ENCODE measurements at regions not wholly inside any gene's neighbourhood (a gene's known extent, or its start where the extent isn't known, plus 50 kb on each side); places are given as distances from the start of the nearest gene placed in this dataset.

DNA sequence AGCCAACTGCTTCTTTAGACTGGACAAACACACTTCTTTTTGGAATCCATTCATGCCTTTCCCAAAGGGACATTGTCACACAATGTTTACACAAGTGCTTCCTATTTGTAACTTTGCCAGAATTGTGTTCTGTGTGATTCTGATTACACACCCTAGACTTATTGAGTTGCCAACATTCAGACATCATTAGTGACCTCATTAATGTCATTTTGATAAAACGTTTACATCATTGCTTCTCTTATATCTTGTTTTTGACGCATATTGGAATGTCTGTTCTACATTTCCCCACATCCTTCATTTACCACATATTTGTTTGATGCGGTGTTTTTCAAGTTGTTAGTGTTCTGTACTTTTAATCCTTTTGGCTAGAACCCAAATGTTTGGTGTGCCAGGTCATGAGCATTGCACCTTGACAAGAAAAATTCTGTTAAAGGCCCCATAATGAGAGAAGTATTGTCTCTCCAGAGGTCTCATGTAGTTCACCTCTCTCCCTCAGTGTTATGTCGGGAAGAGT is 305.5 kb downstream of the AEBP2 start:
- Histone ChIP-seq H3K9me3 (ENCODE audit: control insufficient read depth, low read length) (peaks cover 5% of the 10 kb centered on the region), H3K4me1 (ENCODE audit: control insufficient read depth, insufficient read depth, low read length, poor library complexity, severe bottlenecking) (no peaks in the 10 kb centered on the region), H3K36me3 (ENCODE audit: control insufficient read depth, insufficient read depth, low read length) (no peaks in the 10 kb centered on the region), H3K4me3 (ENCODE audit: extremely low read depth, insufficient read depth, low read length, poor library complexity, severe bottlenecking) (no peak overlapping the region), H3K27ac (ENCODE audit: low read depth, low read length, severe bottlenecking) (no peak overlapping the region)
- WGBS, 2 experiments (ENCODE audit: insufficient coverage in 2 of 2), result 92 to 100% methylated on average over 1 to 2 of the region's 4 CpGs

DNA sequence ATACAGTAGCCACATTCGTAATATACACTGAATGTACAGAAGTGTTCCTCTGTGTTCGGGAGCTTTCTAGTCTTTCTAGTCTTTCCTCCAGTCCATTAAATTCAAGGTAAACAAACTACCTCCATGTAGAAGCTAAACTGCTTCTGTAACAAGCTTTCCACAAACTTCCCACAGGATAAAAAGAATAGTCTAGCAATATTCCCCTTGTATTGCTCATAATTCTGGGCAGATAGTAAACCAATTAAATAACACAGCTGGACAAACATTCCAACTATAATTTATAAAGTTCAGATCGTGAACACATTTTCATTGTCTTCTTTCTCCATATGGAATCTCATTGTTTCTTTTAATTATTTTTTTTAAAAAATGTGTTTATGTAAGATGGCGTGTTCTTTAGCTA is 307.2 kb downstream of the AEBP2 start:
- H3K27ac ChIP-seq (ENCODE audit: low read depth, low read length, severe bottlenecking), result no peak overlapping the region
- H3K4me1 ChIP-seq (ENCODE audit: control insufficient read depth, insufficient read depth, low read length, poor library complexity, severe bottlenecking), result no peaks in the 10 kb centered on the region
- 100% methylated on average over 2 of the region's 4 CpGs; no CpG with 5 or more reads in 1 of the 2 experiments for WGBS, 2 experiments (ENCODE audit: insufficient coverage in 2 of 2)
- peaks cover 5% of the 10 kb centered on the region for H3K9me3 ChIP-seq (ENCODE audit: control insufficient read depth, low read length)
- no peak overlapping the region for H3K4me3 ChIP-seq (ENCODE audit: extremely low read depth, insufficient read depth, low read length, poor library complexity, severe bottlenecking)
- no peaks in the 10 kb centered on the region for H3K36me3 ChIP-seq (ENCODE audit: control insufficient read depth, insufficient read depth, low read length)

DNA sequence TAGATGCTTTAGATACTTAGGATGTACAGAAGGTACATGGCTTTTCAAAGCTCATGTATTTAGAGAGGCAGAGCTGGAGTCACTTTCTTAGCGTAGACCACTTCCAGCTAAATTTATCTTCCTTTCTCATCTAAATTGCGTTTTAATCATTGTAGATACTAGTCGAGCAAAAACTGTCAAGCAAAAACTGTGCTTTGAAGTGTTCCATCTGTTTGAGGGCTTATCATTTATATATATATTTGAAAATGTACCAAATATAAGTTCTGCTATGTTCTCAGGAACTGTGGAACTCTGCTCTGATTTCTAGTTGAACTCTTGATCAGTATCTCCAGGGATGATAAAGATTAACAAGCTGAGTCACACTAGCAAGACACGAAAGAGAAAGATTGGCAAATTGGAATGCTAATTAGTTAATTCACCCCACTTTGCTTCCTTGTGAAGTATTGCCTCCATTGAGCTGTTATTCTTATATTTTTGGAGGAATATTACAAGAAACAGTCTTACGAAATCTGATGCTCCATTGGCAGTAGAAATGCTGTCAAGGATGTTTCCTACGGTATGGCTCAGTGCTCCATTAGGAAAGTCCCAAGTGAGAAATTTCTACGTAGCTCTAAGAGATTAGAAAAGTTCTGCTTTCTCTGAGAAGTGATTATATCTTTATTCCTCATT is 310.7 kb downstream of the AEBP2 start:
- no peaks in the 10 kb centered on the region for H3K36me3 ChIP-seq (ENCODE audit: control insufficient read depth, insufficient read depth, low read length)

DNA sequence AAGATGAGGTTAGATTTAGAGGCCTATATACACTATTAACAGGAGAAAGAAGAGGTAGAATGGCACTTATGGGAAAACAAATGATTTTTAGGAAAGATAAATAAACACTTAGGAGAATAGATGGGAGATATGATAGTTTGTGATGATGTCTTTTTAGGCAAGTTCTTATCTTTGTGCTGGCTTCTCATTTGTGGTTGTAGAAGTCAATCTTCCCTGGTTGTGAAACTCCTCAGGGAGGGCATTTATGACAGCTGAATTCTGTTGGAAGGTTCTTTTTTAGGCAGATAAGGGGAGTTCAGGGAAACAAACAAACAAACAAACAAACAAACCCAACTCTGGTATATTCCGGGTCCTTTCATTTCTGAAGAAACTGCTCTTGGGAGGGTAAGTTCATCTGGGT is 311.8 kb downstream of the AEBP2 start:
- Histone ChIP-seq H3K27ac (ENCODE audit: low read depth, low read length, severe bottlenecking) (no peak overlapping the region), H3K4me1 (ENCODE audit: control insufficient read depth, insufficient read depth, low read length, poor library complexity, severe bottlenecking) (no peaks in the 10 kb centered on the region), H3K36me3 (ENCODE audit: control insufficient read depth, insufficient read depth, low read length) (no peaks in the 10 kb centered on the region), H3K9me3 (ENCODE audit: control insufficient read depth, low read length) (peaks cover 14% of the 10 kb centered on the region), H3K4me3 (ENCODE audit: extremely low read depth, insufficient read depth, low read length, poor library complexity, severe bottlenecking) (no peak overlapping the region)
- WGBS, 2 experiments (ENCODE audit: insufficient coverage in 2 of 2), result no CpG with 5 or more reads among the region's 1 CpG

More for the DNA sequence above, 310.7 kb downstream of the AEBP2 start:
- Histone ChIP-seq H3K4me1 (ENCODE audit: control insufficient read depth, insufficient read depth, low read length, poor library complexity, severe bottlenecking) (no peaks in the 10 kb centered on the region), H3K4me3 (ENCODE audit: extremely low read depth, insufficient read depth, low read length, poor library complexity, severe bottlenecking) (no peak overlapping the region), H3K27ac (ENCODE audit: low read depth, low read length, severe bottlenecking) (no peak overlapping the region), H3K9me3 (ENCODE audit: control insufficient read depth, low read length) (peaks cover 14% of the 10 kb centered on the region)
- 80 to 100% methylated on average over 1 of the region's 7 CpGs for WGBS, 2 experiments (ENCODE audit: insufficient coverage in 2 of 2)

DNA sequence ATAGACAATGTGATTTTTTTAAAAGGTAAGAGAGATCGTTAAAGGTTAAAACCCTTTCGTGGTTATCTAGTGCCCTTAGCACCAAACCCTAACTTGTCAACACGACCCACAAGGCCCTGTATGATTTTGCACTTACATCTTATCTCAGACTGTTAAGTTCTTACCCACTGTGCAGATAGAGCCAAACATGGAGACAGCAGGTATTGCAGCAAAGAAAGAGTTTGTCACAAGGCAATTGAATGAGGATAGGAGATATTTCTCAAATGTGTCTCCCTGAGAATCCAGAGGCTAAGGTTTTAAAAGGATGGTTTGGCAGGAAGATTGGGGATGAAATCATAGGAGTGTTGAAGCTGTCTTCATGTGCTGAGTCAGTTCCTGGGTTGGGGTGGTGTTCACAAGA is 313.4 kb downstream of the AEBP2 start:
- peaks cover 14% of the 10 kb centered on the region for H3K9me3 ChIP-seq (ENCODE audit: control insufficient read depth, low read length)
- H3K36me3 ChIP-seq (ENCODE audit: control insufficient read depth, insufficient read depth, low read length), result no peaks in the 10 kb centered on the region
- WGBS, 2 experiments (ENCODE audit: insufficient coverage in 2 of 2), result 100% methylated on average over 1 of the region's 3 CpGs; no CpG with 5 or more reads in 1 of the 2 experiments
- H3K4me1 ChIP-seq (ENCODE audit: control insufficient read depth, insufficient read depth, low read length, poor library complexity, severe bottlenecking), result no peaks in the 10 kb centered on the region
- H3K27ac ChIP-seq (ENCODE audit: low read depth, low read length, severe bottlenecking), result no peak overlapping the region
- H3K4me3 ChIP-seq (ENCODE audit: extremely low read depth, insufficient read depth, low read length, poor library complexity, severe bottlenecking), result no peak overlapping the region

DNA sequence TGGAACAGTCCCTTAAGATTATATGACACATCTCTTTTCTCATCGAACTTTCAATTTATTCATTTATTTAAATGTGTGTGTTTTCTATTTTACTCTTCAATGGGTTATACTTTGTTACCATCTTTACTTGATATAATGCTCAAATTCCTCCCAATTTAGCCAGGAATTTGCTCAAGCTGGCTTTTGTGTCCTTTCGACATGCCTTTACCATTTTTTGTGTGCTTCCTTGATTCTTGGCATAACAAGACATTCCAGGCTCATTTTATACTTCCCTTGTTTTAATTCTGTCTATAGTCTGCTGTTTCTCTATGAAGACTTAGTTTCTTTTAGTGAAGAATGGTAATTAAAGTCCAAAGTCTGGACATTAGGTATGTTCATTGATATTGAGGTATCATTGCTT is 315.8 kb downstream of the AEBP2 start:
- H3K4me1 ChIP-seq (ENCODE audit: control insufficient read depth, insufficient read depth, low read length, poor library complexity, severe bottlenecking), result no peaks in the 10 kb centered on the region
- no peak overlapping the region for H3K27ac ChIP-seq (ENCODE audit: low read depth, low read length, severe bottlenecking)
- WGBS, 2 experiments (ENCODE audit: insufficient coverage in 2 of 2), result 100% methylated on average over 1 of the region's 2 CpGs

DNA sequence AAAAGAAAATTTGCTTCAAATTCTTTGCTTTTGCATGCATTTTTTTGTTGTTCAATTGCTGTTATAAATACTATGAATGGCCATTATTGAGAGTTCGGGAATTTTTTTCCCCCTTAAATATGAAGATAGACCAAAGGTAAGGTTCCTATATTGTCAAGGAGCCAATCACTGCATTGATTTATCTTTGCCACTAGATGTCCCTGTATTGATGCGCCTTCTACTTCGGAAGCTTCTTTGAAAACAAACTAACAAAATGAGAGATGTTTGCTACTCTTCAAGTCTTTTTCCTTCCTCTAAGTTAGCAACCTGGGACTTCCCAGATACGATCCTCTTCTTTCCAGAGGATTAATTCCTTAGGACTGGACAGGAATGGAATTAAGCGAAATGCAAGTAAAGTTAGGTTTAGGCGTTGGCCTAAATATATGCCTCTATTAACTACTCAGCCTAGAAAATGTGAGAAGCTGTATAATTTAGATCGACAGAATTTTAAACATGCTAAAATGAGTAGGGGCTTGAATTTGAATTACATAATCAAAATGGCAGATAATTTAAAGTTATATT is 318.1 kb downstream of the AEBP2 start:
- H3K36me3 ChIP-seq (ENCODE audit: control insufficient read depth, insufficient read depth, low read length), result no peaks in the 10 kb centered on the region
- H3K27ac ChIP-seq (ENCODE audit: low read depth, low read length, severe bottlenecking), result no peak overlapping the region
- H3K4me1 ChIP-seq (ENCODE audit: control insufficient read depth, insufficient read depth, low read length, poor library complexity, severe bottlenecking), result no peaks in the 10 kb centered on the region
- H3K4me3 ChIP-seq (ENCODE audit: extremely low read depth, insufficient read depth, low read length, poor library complexity, severe bottlenecking), result no peak overlapping the region
- WGBS, 2 experiments (ENCODE audit: insufficient coverage in 2 of 2), result 0 to 8% methylated on average over 1 to 2 of the region's 7 CpGs
- peaks cover 9% of the 10 kb centered on the region for H3K9me3 ChIP-seq (ENCODE audit: control insufficient read depth, low read length)

More for the DNA sequence above, 315.8 kb downstream of the AEBP2 start:
- Histone ChIP-seq H3K9me3 (ENCODE audit: control insufficient read depth, low read length) (peaks cover 9% of the 10 kb centered on the region), H3K4me3 (ENCODE audit: extremely low read depth, insufficient read depth, low read length, poor library complexity, severe bottlenecking) (no peak overlapping the region), H3K36me3 (ENCODE audit: control insufficient read depth, insufficient read depth, low read length) (no peaks in the 10 kb centered on the region)

DNA sequence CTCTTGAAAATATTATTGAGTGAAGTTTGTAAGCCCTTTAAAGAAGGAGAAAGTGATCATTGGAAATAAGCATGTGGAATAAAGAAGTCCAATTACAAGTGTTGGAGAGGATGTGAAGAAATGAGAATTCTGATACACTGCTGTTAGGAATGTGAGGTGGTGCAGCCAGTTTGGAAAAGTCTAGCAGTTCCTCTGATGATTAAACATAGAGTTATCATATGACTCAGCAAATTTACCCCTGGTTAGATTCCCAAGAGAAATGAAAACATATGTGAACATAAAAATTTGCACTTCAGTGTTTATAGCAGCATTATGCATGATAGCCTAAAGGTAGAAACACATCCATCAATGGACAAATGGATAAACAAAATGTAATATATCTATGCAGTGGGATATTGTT is 319.9 kb downstream of the AEBP2 start:
- no peaks in the 10 kb centered on the region for H3K9me3 ChIP-seq (ENCODE audit: control insufficient read depth, low read length)

DNA sequence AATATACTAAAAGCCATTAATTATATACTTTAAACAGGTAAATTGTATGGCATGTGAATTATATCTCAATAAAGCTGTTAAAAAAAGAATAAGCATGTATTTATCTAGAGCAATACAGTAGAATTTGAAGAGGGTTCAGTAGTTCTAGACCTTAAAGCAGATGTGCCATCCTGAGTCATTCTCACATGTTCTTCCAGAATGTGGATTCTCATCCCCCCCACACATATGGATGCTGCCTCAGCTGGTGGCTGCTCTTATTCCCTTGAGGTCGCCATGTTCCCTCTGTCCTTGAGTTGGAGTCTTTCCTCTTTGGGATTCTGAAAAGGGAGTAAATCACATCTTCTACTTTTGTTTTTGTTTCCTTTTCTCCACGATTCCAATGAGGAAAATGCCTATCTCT is 321.3 kb downstream of the AEBP2 start:
- Histone ChIP-seq H3K36me3 (ENCODE audit: control insufficient read depth, insufficient read depth, low read length) (no peaks in the 10 kb centered on the region), H3K4me3 (ENCODE audit: extremely low read depth, insufficient read depth, low read length, poor library complexity, severe bottlenecking) (no peak overlapping the region), H3K4me1 (ENCODE audit: control insufficient read depth, insufficient read depth, low read length, poor library complexity, severe bottlenecking) (peaks cover 3% of the 10 kb centered on the region), H3K27ac (ENCODE audit: low read depth, low read length, severe bottlenecking) (no peak overlapping the region), H3K9me3 (ENCODE audit: control insufficient read depth, low read length) (no peaks in the 10 kb centered on the region)
- 100% methylated on average over 1 of the region's 2 CpGs; no CpG with 5 or more reads in 1 of the 2 experiments for WGBS, 2 experiments (ENCODE audit: insufficient coverage in 2 of 2)

More for the DNA sequence above, 319.9 kb downstream of the AEBP2 start:
- H3K27ac ChIP-seq (ENCODE audit: low read depth, low read length, severe bottlenecking), result no peak overlapping the region
- H3K36me3 ChIP-seq (ENCODE audit: control insufficient read depth, insufficient read depth, low read length), result no peaks in the 10 kb centered on the region
- no peaks in the 10 kb centered on the region for H3K4me1 ChIP-seq (ENCODE audit: control insufficient read depth, insufficient read depth, low read length, poor library complexity, severe bottlenecking)
- no peak overlapping the region for H3K4me3 ChIP-seq (ENCODE audit: extremely low read depth, insufficient read depth, low read length, poor library complexity, severe bottlenecking)

DNA sequence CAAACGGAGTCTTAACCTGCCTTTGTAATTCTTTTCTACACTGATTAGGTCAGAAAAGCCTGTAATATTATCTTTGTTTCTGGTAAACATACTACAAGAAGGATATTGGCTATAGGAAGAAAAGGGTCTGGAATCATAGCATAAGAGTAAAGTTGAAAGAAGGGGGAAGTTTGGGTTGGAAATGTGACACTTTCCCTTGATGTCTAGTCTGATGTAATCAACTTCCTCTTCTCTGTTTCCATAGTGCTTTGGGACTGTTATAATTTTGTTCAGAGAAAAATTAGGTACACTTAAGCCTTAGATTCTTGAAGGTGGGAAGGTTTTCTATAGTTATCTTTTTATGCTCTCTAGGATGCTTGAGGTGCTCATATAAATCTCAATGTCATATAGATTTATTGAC is 322.2 kb downstream of the AEBP2 start:
- Histone ChIP-seq H3K4me3 (ENCODE audit: extremely low read depth, insufficient read depth, low read length, poor library complexity, severe bottlenecking) (no peak overlapping the region), H3K4me1 (ENCODE audit: control insufficient read depth, insufficient read depth, low read length, poor library complexity, severe bottlenecking) (peaks cover 3% of the 10 kb centered on the region), H3K36me3 (ENCODE audit: control insufficient read depth, insufficient read depth, low read length) (no peaks in the 10 kb centered on the region), H3K27ac (ENCODE audit: low read depth, low read length, severe bottlenecking) (no peak overlapping the region), H3K9me3 (ENCODE audit: control insufficient read depth, low read length) (no peaks in the 10 kb centered on the region)
- no CpG with 5 or more reads among the region's 1 CpG for WGBS, 2 experiments (ENCODE audit: insufficient coverage in 2 of 2)

DNA sequence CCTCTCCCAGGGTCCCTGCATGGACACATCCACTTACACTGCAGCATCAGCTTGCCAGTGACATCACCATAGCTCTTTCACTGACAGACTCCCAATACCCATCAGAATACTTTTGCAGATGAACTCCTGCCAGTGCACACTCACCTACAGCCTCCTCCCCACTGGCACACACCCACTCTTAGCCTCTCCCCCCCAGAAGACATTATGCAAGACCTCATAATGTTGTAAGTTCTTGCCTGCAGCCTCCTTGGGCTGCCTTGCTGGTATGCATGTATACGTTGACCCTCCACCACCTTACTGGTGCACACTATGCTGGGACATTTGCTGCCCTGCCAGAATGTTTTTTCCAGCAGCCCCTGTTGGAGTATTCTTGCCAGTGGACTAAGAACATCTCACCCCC is 324.2 kb downstream of the AEBP2 start:
- H3K36me3 ChIP-seq (ENCODE audit: control insufficient read depth, insufficient read depth, low read length), result no peaks in the 10 kb centered on the region
- 91% methylated on average over 1 of the region's 1 CpG; no CpG with 5 or more reads in 1 of the 2 experiments for WGBS, 2 experiments (ENCODE audit: insufficient coverage in 2 of 2)
- no peak overlapping the region for H3K4me3 ChIP-seq (ENCODE audit: extremely low read depth, insufficient read depth, low read length, poor library complexity, severe bottlenecking)

More for the DNA sequence above, 324.2 kb downstream of the AEBP2 start:
- Histone ChIP-seq H3K4me1 (ENCODE audit: control insufficient read depth, insufficient read depth, low read length, poor library complexity, severe bottlenecking) (peaks cover 3% of the 10 kb centered on the region), H3K27ac (ENCODE audit: low read depth, low read length, severe bottlenecking) (no peak overlapping the region), H3K9me3 (ENCODE audit: control insufficient read depth, low read length) (no peaks in the 10 kb centered on the region)
